ENCODE measurements at regions not wholly inside any gene's neighbourhood (a gene's known extent, or its start where the extent isn't known, plus 50 kb on each side); places are given as distances from the start of the nearest gene placed in this dataset.
"Not testable (repeated sequence)": the region's sequence is repeated elsewhere in the genome, so short reads cannot be mapped to it uniquely, and the experiment has no call there.

DNA sequence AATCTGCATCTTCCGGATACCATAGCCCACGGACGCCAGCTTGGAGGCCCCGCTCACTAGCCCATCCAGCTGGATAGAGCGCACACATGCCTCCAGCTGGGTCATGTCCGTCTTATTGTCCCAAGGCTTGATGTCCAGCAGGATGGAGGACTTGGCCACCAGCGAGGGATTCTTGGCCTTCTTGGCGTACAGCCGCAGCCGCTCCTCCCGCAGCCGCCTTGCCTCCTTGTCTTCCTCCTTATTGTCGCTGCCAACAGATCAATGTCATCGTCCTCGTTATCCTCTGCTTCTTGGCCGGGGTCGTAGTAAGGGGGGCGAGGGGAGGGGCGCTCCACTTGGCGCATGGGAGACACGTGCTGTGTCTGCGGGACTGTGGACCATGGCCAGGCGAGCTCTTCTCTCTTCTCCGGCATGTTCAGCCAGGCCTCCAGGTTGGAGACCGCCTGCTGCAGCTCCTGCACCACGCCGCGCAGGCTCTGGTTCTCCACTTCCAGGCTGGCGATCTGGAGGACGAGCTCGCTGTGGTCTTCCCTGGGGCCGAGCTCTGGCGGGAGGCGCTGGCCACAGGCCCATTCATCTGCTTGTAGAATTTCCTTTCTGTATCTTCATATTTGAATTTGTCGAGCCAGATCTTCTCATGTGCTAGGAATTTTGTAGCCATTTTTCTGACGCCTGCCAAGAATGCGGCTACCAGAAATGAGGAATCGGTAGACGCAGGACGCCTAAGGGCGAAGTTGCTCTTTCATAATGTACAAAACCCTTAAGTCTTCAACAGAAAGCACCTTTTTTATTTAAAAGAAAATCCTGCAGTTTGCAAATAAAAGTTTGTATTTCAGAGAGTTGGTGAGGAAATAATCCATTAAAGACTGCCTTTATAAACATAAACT lies 60.1 kb upstream of the PTPRK start:
- no peaks in the 10 kb centered on the region for H3K27me3 Mint-ChIP-seq (ENCODE audit: unreplicated experiment)
- H3K4me1 Mint-ChIP-seq (ENCODE audit: unreplicated experiment) = peaks cover 21% of the 10 kb centered on the region
- H3K4me3 Mint-ChIP-seq (ENCODE audit: unreplicated experiment) = no peak overlapping the region
- TF ChIP-seq CTCF (IDR thresholded peaks at IDR 0.05) = no peak
- H3K27ac Mint-ChIP-seq (ENCODE audit: unreplicated experiment) = no peak overlapping the region
- no peaks in the 10 kb centered on the region for H3K36me3 Mint-ChIP-seq (ENCODE audit: unreplicated experiment)
- no peaks in the 10 kb centered on the region for H3K9me3 Mint-ChIP-seq (ENCODE audit: unreplicated experiment)
- DNase-seq (ENCODE audit: extremely low spot score, unreplicated experiment) = no peak

- not testable (repeated sequence) for H3K9me3 Mint-ChIP-seq (ENCODE audit: unreplicated experiment); H3K36me3 Mint-ChIP-seq (ENCODE audit: unreplicated experiment); H3K27me3 Mint-ChIP-seq (ENCODE audit: unreplicated experiment); DNase-seq (ENCODE audit: extremely low spot score, unreplicated experiment); H3K4me3 Mint-ChIP-seq (ENCODE audit: unreplicated experiment); H3K27ac Mint-ChIP-seq (ENCODE audit: unreplicated experiment)
- H3K4me1 Mint-ChIP-seq (ENCODE audit: unreplicated experiment) = peaks cover 58% of the 10 kb centered on the region
Measured at GRCh38 chr6:128575254-128575653, 54.9 kb upstream of the PTPRK start.

- Mint-ChIP-seq H3K36me3 (ENCODE audit: unreplicated experiment) (no peaks in the 10 kb centered on the region), H3K27ac (ENCODE audit: unreplicated experiment) (no peak overlapping the region), H3K4me3 (ENCODE audit: unreplicated experiment) (no peak overlapping the region), H3K9me3 (ENCODE audit: unreplicated experiment) (no peaks in the 10 kb centered on the region), H3K27me3 (ENCODE audit: unreplicated experiment) (no peaks in the 10 kb centered on the region), H3K4me1 (ENCODE audit: unreplicated experiment) (peaks cover 66% of the 10 kb centered on the region)
- no peak for TF ChIP-seq CTCF (IDR thresholded peaks at IDR 0.05)
- no peak for DNase-seq (ENCODE audit: extremely low spot score, unreplicated experiment)
Measured at GRCh38 chr6:128574402-128574801, 54.0 kb upstream of the PTPRK start.

- Mint-ChIP-seq H3K27me3 (ENCODE audit: unreplicated experiment) (no peaks in the 10 kb centered on the region), H3K9me3 (ENCODE audit: unreplicated experiment) (no peaks in the 10 kb centered on the region), H3K4me3 (ENCODE audit: unreplicated experiment) (peak overlapping the region; percentile 45), H3K27ac (ENCODE audit: unreplicated experiment) (peak overlapping the region; percentile 85), H3K4me1 (ENCODE audit: unreplicated experiment) (peaks cover 78% of the 10 kb centered on the region), H3K36me3 (ENCODE audit: unreplicated experiment) (no peaks in the 10 kb centered on the region)
- TF ChIP-seq CTCF (IDR thresholded peaks at IDR 0.05) = no peak
- no peak for DNase-seq (ENCODE audit: extremely low spot score, unreplicated experiment)
Measured at GRCh38 chr6:128573036-128573435, 52.6 kb upstream of the PTPRK start.

DNA sequence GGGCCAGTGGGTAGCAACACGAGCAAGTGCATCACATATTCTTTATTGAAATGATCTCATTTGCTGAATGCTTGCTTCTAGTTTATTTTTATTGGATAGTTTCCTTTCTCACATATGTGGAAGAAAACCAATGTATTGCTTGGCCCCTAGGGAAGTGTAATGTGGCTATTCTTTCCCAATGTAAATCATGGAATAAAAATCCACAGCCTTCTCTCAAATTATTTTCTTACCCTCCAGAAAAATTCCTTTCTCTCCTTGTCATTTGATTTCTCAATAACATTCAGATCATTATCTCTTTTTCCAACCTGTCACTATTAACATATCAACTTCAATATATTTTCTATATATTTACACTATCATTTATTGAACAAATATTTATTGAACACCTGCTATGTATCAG lies 51.9 kb upstream of the PTPRK start:
- no peak for DNase-seq (ENCODE audit: extremely low spot score, unreplicated experiment)
- peak overlapping the region; percentile 85 for H3K27ac Mint-ChIP-seq (ENCODE audit: unreplicated experiment)
- no peaks in the 10 kb centered on the region for H3K27me3 Mint-ChIP-seq (ENCODE audit: unreplicated experiment)
- no peaks in the 10 kb centered on the region for H3K9me3 Mint-ChIP-seq (ENCODE audit: unreplicated experiment)
- H3K4me1 Mint-ChIP-seq (ENCODE audit: unreplicated experiment) = peaks cover 71% of the 10 kb centered on the region
- no peak overlapping the region for H3K4me3 Mint-ChIP-seq (ENCODE audit: unreplicated experiment)
- no peaks in the 10 kb centered on the region for H3K36me3 Mint-ChIP-seq (ENCODE audit: unreplicated experiment)
- TF ChIP-seq CTCF (IDR thresholded peaks at IDR 0.05) = no peak
